Endodermal cell (in vitro differentiated cells): ENCODE measurements at regions not wholly inside any gene's neighbourhood (a gene's known extent, or its start where the extent isn't known, plus 50 kb on each side); places are given as distances from the start of the nearest gene placed in this dataset.

Experiments
- DNase-seq: peaks from one replicate; pipeline ENCODE4 v3.0.0-alpha.2; 2017
- H3K27ac ChIP-seq: 2 replicates; pipeline ENCODE4 v1.5.1; 2013; ENCODE audit warnings: mild to moderate bottlenecking, low read depth, low read length, moderate library complexity
- H3K27me3 ChIP-seq: 2 replicates; pipeline ENCODE4 v1.6.1; 2013; ENCODE audit warnings: mild to moderate bottlenecking, low read length, moderate library complexity; ENCODE audit not compliant: insufficient read depth, control insufficient read depth, poor library complexity, severe bottlenecking
- H3K36me3 ChIP-seq: 2 replicates; pipeline ENCODE4 v1.7.0; 2013; ENCODE audit warnings: mild to moderate bottlenecking, low read length, moderate library complexity; ENCODE audit not compliant: control insufficient read depth, insufficient read depth
- H3K4me1 ChIP-seq: one replicate; pipeline ENCODE4 v1.7.0; 2013; ENCODE audit warnings: low read length; ENCODE audit not compliant: control insufficient read depth, insufficient read depth
- H3K4me3 ChIP-seq: 2 replicates; pipeline ENCODE4 v1.5.1; 2013; ENCODE audit warnings: mild to moderate bottlenecking, low read length, moderate library complexity
- H3K9ac ChIP-seq: 2 replicates; pipeline ENCODE4 v1.6.1; 2013; ENCODE audit warnings: mild to moderate bottlenecking, low read length, moderate library complexity; ENCODE audit not compliant: poor library complexity, severe bottlenecking; ENCODE audit errors: extremely low read depth
- H3K9me3 ChIP-seq: 2 replicates; pipeline ENCODE4 v1.6.1; 2013; ENCODE audit warnings: mild to moderate bottlenecking, low read length, moderate library complexity; ENCODE audit not compliant: control insufficient read depth
- H3K27ac Mint-ChIP-seq: 2 replicates; pipeline ENCODE4 v1.8.0; 2020; ENCODE audit warnings: mixed read lengths
- H3K27me3 Mint-ChIP-seq: 2 replicates; pipeline ENCODE4 v1.8.0; 2021; ENCODE audit warnings: mild to moderate bottlenecking, mixed read lengths; ENCODE audit not compliant: insufficient read depth
- H3K36me3 Mint-ChIP-seq: 2 replicates; pipeline ENCODE4 v1.8.0; 2020; ENCODE audit warnings: low read depth, mixed read lengths
- H3K4me1 Mint-ChIP-seq: 2 replicates; pipeline ENCODE4 v1.8.0; 2020; ENCODE audit warnings: mixed read lengths
- H3K4me3 Mint-ChIP-seq: 2 replicates; pipeline ENCODE4 v1.8.0; 2020; ENCODE audit warnings: mild to moderate bottlenecking, moderate library complexity, mixed read lengths
- H3K9me3 Mint-ChIP-seq: 2 replicates; pipeline ENCODE4 v1.8.0; 2020; ENCODE audit warnings: mild to moderate bottlenecking, mixed read lengths
- WGBS, 2 experiments: methylation state at CpG; one replicate each; pipeline versions ENCODE4 v1.1.5 to v1.1.7; 2013; ENCODE audit warnings: missing lambda C conversion rate in 2 of 2, mixed read lengths in 1 of 2; ENCODE audit not compliant: insufficient coverage in 1 of 2, insufficient read length in 1 of 2; 5-methylcytosine and 5-hydroxymethylcytosine counted together
- TF ChIP-seq, protein P1 (sequence below): fragments of 200-600 bp; sonication (generic); conservative IDR thresholded peaks from 2 replicates; pipeline ENCODE4 v1.5.0; 2021; ENCODE audit warnings: antibody characterized with exemption, mild to moderate bottlenecking

DNA sequence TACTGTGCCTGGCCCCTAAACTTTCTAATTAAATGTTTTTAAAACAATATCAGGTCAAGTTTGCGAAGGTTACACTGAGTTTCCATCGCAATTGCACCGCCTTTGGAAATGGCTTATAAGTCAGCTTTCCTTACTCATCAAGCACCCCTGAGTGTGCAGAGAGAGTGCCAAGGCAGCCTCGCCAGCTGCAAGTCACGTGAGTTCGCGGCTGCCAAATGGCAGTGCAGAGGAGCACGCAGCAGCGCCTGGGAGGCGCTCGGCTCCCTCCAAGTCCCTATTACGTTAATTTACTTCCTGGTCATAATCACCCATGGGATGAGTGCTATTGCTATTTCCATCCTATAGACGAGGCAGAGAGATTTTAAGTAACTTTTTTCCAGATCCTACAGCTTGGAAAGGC, 319.6 kb downstream of the TEX29 start:
- H3K9ac ChIP-seq = no peak overlapping the region
- H3K4me3 ChIP-seq = no peak overlapping the region
- Mint-ChIP-seq H3K4me3 (no peak overlapping the region), H3K36me3 (no peaks in the 10 kb centered on the region), H3K9me3 (no peaks in the 10 kb centered on the region), H3K27ac (no peak overlapping the region), H3K4me1 (no peaks in the 10 kb centered on the region), H3K27me3 (peaks cover 29% of the 10 kb centered on the region)
- H3K27ac ChIP-seq = no peak overlapping the region
- WGBS, 2 experiments = 94% methylated on average over 13 of the region's 13 CpGs
- H3K27me3 ChIP-seq = peaks cover 5% of the 10 kb centered on the region
- no peaks in the 10 kb centered on the region for H3K9me3 ChIP-seq
- peak; percentile 29 for DNase-seq
- no peaks in the 10 kb centered on the region for H3K4me1 ChIP-seq
- TF ChIP-seq, protein P1, sequence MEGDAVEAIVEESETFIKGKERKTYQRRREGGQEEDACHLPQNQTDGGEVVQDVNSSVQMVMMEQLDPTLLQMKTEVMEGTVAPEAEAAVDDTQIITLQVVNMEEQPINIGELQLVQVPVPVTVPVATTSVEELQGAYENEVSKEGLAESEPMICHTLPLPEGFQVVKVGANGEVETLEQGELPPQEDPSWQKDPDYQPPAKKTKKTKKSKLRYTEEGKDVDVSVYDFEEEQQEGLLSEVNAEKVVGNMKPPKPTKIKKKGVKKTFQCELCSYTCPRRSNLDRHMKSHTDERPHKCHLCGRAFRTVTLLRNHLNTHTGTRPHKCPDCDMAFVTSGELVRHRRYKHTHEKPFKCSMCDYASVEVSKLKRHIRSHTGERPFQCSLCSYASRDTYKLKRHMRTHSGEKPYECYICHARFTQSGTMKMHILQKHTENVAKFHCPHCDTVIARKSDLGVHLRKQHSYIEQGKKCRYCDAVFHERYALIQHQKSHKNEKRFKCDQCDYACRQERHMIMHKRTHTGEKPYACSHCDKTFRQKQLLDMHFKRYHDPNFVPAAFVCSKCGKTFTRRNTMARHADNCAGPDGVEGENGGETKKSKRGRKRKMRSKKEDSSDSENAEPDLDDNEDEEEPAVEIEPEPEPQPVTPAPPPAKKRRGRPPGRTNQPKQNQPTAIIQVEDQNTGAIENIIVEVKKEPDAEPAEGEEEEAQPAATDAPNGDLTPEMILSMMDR = no peak
- H3K36me3 ChIP-seq = no peaks in the 10 kb centered on the region

DNA sequence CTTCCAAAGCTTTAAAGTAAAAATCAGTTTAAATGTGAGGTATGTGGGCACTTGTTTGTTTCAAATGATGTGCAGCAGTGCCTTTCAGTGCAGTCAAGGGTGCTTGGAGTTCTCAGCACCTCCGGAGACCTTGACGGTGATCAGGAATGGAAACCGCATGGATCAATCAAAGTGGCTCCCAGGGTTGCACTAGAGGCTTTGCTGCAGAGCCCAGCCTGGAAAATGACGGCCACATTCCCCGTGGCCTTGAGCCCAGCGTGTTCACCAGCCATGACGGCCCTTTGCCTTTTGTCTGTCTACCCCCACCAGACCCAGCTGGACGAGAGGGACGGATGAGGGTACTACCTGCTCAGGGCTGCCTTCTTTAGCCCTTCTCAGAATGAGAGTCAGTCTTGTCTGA, 320.0 kb downstream of the TEX29 start:
- Mint-ChIP-seq H3K27me3 (peaks cover 25% of the 10 kb centered on the region), H3K4me1 (no peaks in the 10 kb centered on the region), H3K27ac (no peak overlapping the region), H3K4me3 (no peak overlapping the region), H3K9me3 (no peaks in the 10 kb centered on the region), H3K36me3 (no peaks in the 10 kb centered on the region)
- TF ChIP-seq, protein P1 = no peak
- WGBS, 2 experiments = 80 to 84% methylated on average over 7 to 9 of the region's 9 CpGs
- Histone ChIP-seq H3K27me3 (peaks cover 2% of the 10 kb centered on the region), H3K4me3 (no peak overlapping the region), H3K9me3 (no peaks in the 10 kb centered on the region), H3K4me1 (no peaks in the 10 kb centered on the region), H3K27ac (no peak overlapping the region), H3K36me3 (no peaks in the 10 kb centered on the region), H3K9ac (no peak overlapping the region)
- DNase-seq = peak; percentile 33

DNA sequence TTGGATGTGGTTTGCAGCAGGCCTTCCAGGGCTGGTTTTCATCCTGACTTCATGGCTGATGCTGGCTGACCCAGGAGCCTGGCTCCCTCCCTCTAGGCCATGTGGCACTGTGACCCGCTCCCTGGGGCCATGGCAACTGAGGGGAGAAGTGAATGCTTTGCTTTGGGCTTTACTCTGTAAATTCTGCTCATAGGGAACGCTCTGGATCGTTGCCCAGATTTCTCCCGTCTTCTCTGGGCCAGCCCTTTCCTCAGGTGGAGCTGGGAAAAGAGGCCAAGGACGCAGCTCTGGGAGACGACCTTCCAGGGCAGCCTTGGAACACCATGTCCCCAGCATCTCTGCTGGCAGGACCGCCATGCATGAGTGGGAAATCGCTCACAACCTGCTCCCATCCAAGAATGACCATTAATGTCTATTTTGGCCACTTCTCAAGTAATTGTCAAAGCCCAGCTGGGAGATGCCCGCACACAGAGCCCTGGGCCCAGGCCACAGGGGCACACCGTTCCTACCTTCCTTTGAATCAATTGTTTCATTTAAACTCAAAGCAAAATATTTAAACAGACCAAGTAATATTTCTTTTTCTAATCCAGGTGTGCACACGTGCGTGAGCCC, 321.8 kb downstream of the TEX29 start:
- peak; percentile 31 for DNase-seq
- Histone ChIP-seq H3K4me1 (no peaks in the 10 kb centered on the region), H3K4me3 (no peak overlapping the region), H3K27me3 (no peaks in the 10 kb centered on the region), H3K9ac (no peak overlapping the region), H3K27ac (no peak overlapping the region), H3K9me3 (no peaks in the 10 kb centered on the region), H3K36me3 (no peaks in the 10 kb centered on the region)
- Mint-ChIP-seq H3K4me3 (no peak overlapping the region), H3K4me1 (no peaks in the 10 kb centered on the region), H3K27ac (no peak overlapping the region), H3K9me3 (no peaks in the 10 kb centered on the region), H3K27me3 (peaks cover 13% of the 10 kb centered on the region), H3K36me3 (no peaks in the 10 kb centered on the region)
- TF ChIP-seq, protein P1 = no peak
- 77 to 80% methylated on average over 12 of the region's 12 CpGs for WGBS, 2 experiments
